NCI-H774 (cell line): ENCODE measurements at regions not wholly inside any gene's neighbourhood (a gene's known extent, or its start where the extent isn't known, plus 50 kb on each side); places are given as distances from the start of the nearest gene placed in this dataset.

Source experiments
- DNase-seq: peaks from one replicate; lab custom pipeline; 2025; lab: John Stamatoyannopoulos, UW

DNA sequence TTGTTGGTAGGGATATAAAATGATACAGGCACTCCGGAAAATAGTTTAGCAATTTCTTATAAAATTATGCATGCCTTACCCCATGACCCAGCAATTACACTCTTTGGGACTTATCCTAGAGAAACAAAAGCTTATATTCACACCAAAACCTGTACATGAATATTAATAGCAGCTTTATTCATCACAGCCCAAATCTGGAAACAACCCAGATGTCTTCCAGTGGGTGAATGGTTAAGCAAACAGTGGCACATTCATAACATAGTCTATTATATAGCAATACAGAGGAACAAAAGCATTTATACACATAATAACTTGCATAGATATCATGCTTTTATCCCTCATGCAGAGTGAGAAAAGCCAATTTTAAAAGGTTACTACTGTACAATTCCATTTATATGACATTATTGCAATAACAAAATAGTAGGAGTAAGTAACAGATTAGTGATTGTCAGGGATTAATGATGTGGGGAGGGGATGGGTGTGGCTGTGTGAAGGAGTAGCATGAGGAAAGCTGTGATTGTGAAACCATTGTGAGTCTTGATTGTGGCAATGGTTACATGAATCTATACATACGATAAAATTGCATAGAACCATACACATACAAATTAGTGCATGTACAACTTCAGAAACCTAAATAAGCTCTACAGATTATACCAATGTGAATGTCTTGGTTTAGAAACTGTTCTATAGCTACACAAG, 363.1 kb upstream of the OR4E1 start:
- no peak for DNase-seq

DNA sequence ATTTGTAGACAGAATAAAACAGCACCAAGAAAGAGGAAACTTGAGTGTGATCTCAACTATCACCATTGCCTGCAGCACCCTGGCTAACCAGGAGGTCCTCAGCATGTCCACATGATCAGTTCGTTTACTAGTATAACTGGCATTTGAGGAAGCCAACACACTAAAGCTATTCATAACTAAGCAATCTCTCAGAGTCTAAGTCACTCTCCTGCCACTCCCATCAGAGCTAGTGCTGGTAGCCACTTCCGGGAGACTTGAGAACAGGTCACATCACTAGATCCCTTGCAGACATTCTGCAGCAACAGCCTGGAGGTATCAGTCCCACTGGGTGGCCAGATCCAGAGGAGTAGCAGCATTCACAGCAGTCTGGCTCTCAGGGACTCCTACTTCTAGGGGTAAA, 352.9 kb upstream of the OR4E1 start:
- DNase-seq, result no peak

DNA sequence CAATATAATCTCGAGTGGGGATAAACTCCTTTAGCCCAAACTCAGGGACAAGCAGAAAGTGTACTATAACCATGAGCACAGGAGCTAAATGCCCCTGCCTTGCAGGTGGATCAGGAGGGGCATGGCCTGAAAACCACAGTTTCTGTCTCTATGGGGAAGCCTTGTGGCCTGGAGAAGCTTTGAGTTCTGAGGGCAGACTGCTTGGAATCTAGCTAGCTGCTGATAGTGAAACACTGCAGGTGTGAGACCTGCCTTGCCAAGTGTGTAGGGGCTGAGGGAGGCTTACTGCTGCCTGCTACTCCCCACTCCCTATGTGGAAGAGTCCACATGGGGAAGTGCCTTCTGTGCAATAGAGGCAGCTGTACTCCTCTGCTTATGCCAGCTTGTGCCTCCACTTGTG, 352.3 kb upstream of the OR4E1 start:
- no peak for DNase-seq

DNA sequence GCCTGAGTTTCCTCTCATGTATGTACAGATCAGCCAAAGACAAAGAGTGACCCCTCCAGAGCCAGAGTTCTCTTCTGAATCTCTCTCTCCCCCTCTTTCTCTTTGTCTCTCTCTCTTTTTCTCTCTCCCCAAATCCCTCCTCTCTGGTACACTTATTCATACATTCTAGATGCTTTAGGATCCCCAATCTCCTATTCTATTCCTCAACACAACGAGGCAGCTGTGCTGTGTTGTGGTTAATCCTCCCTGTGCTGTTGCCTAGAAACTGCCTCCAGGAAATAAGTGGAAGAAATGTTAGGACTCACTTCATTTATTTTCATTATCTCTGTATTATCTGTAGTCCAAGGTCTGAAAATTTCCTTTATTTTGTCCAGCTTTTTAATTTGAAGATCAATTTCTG, 350.5 kb upstream of the OR4E1 start:
- DNase-seq, result peak; percentile 5

DNA sequence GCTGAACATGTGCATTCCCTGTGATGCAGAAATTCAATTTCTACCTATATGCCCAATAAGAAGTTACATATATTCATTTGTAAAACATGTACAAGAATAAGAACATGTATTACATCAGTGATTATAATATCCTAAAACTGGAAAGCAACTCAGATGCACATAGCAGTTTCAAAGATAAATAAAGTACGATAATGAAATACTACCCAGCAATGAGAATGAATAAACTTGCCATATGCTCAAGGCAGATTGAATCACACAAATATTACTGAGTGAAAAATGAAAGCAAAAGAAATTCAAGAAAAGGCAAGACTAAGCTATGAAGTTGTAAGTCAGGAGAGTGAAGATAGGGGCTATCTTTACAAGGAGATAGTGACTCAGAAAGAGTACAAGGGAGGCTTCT, 345.3 kb upstream of the OR4E1 start:
- no peak for DNase-seq

DNA sequence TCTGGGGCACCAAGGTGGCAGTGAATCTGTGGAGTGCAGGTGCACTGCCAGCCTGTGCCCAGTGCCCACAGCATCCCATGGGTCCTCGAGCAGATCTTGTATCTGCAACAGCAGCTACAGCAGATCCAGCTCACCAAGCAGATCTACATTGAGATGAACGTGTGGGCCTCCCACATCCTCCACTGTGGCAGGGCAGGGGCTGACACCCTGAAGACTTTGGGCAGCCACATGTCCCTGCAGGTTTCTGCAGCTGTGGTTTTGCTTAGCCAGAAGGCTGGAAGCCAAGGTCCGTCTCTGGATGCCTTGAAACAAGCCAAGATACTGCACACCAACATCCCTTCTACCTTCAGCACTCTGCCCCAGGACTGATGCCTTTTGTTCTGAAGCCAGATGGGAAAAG, 338.8 kb upstream of the OR4E1 start:
- no peak for DNase-seq

DNA sequence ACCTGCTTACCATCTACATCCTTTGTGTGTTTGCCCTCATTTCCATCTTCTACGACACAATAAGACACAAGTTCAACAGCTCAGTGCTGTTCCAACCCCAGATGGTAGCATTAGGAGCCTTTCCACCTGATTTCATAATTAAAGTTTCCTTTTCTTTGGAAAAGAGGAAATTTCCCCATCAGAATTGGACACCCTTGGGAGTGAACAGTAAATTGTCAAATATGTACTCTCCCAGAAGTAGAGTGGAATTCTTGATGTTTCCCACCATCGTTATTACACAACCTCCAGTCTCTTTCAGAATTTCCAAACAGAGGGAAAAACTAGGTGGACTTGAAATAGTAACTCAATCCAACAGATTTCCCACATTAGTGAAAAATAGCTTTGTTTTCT, 337.6 kb upstream of the OR4E1 start:
- DNase-seq, result no peak

DNA sequence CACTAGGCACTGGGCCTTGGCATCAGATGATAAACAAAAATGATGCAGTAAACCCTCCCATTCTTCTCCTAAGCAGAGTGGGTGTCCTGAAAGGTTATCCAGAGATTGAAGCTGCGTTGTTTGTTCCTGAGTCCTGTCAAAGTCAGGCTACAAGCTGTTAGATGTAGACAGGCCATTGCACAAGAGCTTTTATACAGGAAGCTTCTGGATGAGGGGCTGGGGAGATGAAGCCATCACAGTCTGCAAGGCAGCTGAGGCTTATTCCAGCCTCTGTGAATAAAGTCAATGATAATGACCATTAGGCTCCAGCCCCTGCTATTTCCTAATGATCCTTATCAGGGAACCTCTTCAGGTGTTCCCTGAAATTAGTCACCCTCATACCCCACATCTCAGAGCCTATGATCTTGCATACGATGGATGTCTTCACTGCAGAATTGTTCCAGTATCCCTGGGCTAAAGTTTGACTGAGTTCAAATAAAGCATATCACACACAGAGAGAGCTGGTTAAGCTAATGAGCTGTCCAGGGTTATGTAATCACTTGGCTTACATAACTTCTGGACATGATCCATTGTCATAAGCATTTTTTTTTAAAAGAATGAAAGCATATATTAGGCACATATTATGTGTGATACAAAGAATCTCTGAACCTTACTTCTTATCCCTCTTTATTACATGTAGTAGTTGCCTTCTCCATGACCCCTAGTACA, 337.1 kb upstream of the OR4E1 start:
- no peak for DNase-seq

DNA sequence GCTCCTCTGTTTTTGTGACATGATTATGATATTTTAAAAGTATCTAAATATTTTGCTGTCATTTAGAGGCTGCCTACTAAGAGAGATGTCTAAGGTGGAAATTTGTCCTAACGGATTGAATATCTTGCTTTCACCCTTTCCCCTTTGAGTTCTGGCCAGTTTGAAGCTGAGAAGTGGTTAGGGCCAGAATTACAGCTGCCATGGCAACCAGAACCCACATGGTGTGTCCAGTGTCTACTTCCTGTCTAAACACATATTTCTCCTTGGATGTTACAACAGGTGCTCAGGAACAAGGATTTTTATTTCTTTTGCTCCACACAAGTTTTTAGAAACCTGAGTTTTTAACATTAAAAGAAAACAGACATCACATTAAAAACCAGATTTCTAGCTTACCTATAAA, 335.1 kb upstream of the OR4E1 start:
- DNase-seq, result no peak

DNA sequence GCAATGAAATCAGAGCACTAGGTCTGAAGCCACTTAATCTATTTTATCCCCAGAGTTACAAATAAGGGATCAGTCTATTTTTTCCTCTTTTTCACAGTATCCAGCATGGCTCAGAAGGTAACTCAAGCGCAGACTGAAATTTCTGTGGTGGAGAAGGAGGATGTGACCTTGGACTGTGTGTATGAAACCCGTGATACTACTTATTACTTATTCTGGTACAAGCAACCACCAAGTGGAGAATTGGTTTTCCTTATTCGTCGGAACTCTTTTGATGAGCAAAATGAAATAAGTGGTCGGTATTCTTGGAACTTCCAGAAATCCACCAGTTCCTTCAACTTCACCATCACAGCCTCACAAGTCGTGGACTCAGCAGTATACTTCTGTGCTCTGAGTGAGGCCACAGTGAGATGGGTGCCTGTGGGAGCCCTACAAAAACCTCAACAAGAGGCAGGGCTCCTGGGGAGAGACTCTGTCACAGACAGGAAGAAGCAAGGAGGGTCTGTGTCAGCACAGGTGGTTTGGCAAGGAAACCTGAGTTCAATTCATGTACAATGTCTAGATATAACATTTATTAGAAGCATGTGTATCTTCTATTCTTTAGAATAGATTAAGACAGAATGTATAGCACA, 334.3 kb upstream of the OR4E1 start:
- DNase-seq, result no peak

DNA sequence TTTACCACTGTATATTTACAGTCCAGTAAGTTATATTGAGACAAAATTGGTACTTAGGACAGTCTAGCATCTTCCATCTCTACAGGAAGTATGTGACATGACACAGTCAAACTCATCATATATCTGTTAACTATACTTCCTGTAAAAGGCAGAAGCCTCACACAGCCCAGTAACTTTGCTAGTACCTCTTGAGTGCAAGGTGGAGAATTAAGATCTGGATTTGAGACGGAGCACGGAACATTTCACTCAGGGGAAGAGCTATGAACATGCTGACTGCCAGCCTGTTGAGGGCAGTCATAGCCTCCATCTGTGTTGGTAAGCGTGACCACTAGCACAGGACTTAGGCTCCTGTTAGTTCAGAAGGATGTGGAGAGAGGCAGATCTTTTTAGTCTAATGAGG, 333.7 kb upstream of the OR4E1 start:
- DNase-seq, result no peak

DNA sequence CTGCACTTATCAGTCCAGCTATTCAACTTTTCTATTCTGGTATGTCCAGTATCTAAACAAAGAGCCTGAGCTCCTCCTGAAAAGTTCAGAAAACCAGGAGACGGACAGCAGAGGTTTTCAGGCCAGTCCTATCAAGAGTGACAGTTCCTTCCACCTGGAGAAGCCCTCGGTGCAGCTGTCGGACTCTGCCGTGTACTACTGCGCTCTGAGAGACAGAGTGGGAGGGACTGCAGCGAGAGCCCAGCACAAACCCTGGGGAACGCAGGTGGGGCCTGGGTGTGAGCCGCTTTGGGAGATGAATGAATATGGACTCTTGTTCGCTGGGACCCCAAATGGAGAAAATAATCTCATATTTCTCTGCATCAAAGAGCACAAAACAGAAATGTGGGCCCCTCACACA, 329.8 kb upstream of the OR4E1 start:
- no peak for DNase-seq

DNA sequence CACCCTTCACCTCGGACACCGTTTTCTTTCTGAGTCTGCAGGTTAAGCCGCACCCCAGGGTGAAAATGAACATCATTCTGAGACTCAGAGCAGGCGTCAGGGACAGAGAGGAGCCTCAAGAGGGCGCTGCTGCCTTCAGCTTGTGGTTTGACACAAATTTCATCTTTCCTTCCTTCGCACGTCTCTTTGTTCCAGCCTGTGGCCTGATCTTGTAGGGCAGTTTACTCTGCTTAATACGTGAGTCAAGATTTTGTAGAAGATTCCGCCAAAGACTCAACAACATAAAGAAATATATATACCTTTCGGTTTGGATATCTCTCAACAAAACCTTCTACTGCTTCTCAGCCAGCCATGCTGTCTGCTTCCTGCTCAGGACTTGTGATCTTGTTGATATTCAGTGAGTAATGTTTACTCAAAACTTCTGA, 329.3 kb upstream of the OR4E1 start:
- DNase-seq, result no peak

DNA sequence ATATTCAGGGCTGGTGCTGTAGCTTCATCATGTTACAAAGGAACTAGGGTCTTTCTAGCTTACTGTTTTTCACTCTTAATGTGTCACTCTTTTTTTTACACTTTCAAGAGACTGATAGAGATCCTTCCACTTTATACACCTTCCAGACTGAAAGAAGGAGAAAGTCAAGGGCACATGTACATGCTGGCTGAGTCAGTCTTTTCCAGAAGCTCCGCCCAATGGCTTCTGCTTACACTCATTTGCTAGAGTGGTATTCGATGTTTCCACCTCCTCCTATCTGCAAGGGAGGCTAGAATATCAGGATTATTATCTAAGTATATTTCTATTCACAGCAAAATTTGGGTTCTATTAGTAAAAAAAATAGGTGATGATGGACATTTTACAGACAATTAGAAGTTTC, 325.8 kb upstream of the OR4E1 start:
- no peak for DNase-seq

DNA sequence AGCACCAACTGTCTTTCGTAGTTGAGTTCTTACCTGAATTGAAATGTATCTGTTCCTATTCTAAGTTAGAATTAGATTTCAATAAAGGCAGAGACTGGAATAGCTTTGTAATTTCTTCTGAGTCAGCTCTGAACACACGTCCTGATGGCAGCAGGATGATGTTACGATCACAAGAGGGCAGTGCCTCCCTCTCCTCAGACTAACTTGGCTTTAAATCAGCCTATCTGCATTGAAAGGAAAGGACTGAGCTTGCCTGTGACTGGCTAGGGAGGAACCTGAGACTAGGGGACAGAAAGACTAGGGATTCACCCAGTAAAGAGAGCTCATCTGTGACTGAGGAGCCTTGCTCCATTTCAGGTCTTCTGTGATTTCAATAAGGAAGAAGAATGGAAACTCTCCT, 323.7 kb upstream of the OR4E1 start:
- no peak for DNase-seq

DNA sequence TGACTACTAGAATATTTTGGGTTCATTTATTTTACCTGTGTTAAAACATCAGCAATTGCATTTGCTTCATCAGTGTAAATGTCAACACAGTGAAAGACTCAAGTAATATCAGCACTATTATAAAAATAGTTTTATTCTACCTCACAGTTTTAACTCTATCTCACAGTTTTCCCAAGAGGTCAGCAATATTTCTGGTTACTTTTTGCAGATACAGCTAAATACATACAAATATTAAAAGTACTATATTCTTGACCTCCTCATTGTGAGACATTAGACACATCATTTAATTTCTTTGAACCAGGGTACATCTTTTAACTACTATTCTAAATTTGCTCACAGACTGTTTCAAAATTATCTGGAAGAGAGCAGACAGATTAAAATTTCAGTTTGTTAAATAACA, 321.7 kb upstream of the OR4E1 start:
- DNase-seq, result no peak

DNA sequence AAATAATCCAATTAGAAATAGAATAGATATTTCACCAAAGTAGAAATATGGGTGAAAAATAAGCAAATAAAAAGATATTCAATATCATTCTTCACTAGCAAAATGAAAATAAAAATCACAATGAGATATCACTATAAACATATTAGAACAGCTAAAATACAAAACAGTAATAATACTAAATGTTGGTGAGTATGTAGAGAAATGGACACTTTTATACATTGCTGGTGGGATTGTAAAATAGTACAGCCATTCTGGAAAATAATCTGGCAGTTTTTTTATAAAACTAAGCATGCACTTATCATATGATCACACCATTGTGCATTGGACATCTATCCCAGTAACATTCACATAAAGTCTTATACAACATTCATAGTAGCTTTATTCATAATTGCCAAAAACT, 320.2 kb upstream of the OR4E1 start:
- no peak for DNase-seq

DNA sequence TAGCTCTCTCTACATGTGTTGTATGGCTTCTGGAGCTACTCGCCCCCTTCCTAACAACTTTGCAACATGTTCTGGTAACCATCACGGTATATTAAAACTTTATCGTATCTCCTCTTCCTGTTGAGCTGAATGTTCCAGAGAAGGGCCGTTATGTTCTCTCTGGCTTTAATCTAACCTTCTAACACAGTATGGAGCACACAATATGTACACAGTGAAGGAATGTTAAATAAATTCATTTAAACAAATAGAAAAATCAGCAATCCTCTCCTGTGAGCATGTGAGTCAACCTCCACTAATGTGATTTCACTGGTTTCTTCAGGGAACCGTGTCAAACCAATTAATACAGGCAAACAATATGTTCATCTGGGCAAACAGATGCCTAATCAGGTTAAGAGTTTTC, 319.5 kb upstream of the OR4E1 start:
- no peak for DNase-seq

DNA sequence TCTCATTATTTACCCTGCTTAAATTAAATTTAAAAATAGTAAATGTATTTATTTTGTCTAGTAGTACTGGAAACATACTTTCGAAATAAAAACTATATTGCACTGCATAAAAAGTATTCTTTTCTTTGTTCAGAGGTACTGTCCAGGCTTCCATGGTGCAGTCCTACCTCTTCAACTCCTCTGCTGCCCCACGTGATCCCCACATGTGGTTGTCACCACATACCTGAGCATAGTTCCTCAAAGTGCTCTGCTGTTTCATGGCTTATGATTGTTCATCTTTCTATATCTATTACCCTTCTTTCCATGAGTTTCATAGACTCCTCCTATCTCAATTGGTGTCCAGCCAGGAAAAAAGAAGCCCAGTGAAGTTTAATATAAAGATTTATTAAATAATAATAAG, 317.5 kb upstream of the OR4E1 start:
- DNase-seq, result no peak

DNA sequence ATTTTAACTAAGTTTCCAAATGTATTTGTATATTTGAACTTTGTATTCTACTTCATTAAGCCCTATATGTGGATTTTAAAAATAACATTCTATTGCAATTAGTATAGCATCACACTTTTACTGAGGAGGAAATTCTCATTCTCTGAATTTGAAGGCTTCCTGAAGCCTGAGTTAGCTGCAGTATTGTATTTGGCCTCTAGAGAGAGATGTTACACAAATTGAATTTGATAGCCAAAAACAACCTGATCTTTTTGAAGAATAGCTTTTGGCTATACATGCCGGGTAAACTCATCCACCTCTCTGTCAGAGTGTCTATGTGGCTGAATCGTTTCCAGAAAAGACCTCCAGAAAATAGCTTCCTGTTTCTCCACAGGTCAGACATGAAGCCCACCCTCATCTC, 316.5 kb upstream of the OR4E1 start:
- DNase-seq, result no peak

DNA sequence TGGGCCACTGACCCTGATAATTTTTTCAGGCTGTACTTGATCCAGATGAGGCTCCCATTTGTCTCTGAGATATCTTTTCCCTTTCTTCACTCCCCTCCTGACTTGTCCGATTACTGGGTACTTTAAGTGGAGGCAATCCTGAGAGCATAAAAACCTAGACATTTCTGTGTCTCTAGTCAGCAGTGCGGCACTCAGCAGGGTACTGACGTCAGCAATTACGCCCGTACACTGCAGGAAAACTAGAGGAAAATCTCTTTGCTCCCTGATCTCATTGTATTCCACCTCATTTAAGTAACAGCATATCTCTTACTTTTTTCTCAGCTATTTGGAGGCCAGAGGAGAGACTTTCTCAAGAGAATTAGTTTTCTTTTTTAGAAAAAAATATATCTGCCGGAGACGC, 315.5 kb upstream of the OR4E1 start:
- DNase-seq, result no peak

DNA sequence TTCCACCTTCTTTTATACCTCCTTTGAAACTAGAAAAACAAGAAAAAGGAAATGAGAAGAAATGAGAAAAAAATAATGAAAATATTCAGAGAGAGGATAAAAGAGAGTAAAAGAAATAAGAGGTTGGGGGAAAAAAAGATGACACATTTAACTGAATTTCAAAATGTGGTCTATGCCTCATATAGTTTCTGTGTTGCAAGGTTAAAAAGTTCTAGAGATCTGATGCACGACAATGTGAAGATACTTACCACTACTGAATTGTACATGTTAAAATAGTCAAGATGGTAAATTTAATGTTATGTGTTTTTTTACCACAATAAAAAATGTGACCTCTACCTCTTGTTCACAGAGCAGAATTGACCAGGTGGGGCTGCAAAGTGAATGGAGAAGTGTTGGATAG, 314.8 kb upstream of the OR4E1 start:
- no peak for DNase-seq

DNA sequence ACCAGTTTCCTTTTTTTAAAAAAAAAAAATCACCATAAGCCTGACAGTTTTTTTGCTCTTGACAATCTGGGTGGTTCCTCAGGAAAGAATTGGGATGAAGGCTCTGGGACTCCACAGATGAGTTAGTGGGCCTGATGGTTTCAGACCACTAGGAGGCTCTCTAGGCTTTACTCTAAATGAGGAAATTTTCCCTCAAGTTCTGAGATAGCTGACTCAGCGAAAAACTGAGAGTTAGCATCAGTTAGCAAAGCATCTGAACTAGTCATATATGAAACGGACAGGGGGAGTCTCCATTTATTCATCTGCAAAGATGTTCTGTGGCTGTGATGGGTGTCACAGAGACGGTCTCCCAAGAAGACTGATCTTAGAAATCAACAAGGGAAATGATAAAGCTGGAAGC, 314.3 kb upstream of the OR4E1 start:
- no peak for DNase-seq

DNA sequence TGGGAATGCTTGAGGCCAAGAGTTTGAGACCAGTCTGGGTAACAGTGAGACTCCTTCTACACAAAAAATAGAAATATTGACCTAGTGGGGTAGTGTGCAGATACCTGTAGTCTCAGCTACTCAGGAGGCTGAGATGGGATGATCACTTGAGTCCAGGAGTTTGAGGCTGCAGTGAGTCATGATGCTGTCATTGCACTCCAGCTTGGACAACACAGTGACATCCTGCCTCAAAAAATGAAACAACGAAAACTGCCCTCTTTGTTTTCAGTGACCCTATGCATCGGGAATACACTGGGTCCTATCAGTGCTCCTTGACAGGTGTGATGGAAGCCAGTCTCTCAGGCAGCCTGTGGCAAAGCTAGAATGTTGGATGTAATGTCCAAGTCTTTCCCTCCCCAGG, 311.5 kb upstream of the OR4E1 start:
- no peak for DNase-seq
